ENCODE measurements at regions not wholly inside any gene's neighbourhood (a gene's known extent, or its start where the extent isn't known, plus 50 kb on each side); places are given as distances from the start of the nearest gene placed in this dataset.

GRCh38 chr6:71509191-71510005, 220.8 kb downstream of the OGFRL1 start:
- Histone ChIP-seq H3K4me3 (no peak overlapping the region), H3K4me1 (no peaks in the 10 kb centered on the region), H3K27ac (no peak overlapping the region), H3K9me3 (no peaks in the 10 kb centered on the region), H3K36me3 (replicated peaks in 1 of 2; ENCODE audit: insufficient read depth in 1 of 2, low read depth in 2 of 2) (no peaks in the 10 kb centered on the region), H3K27me3 (no peaks in the 10 kb centered on the region)
- WGBS, 2 donors: 27 to 30% methylated on average over 1 of the region's 1 CpG
- no peak for ATAC-seq
- DNase-seq: no peak
- intact Hi-C loops (cut with DNase I): loop anchor here (10.0 kb wide), 1 partner anchor 125 kb away; no protein-coding TSS in a partner anchor
- TF ChIP-seq POLR2A (IDR thresholded peaks at IDR 0.05) (no peak), CTCF (IDR thresholded peaks at IDR 0.05) (no peak)

- no peaks in the 10 kb centered on the region for H3K27me3 ChIP-seq
- no peaks in the 10 kb centered on the region for H3K4me1 ChIP-seq
- intact Hi-C loops (cut with DNase I): no loop called here
- no peaks in the 10 kb centered on the region for H3K9me3 ChIP-seq
- ATAC-seq (peak; percentile 67), DNase-seq (peak; percentile 38 to 50 (median 48))
- H3K36me3 ChIP-seq (replicated peaks in 1 of 2; ENCODE audit: insufficient read depth in 1 of 2, low read depth in 2 of 2): no peaks in the 10 kb centered on the region
- H3K27ac ChIP-seq: no peak overlapping the region
- no peak overlapping the region for H3K4me3 ChIP-seq
- 47 to 62% methylated on average over 5 of the region's 5 CpGs for WGBS, 2 donors
- TF ChIP-seq POLR2A (IDR thresholded peaks at IDR 0.05) (no peak), CTCF (IDR thresholded peaks at IDR 0.05) (peak; percentile 26 to 71 (median 57))
Observed at GRCh38 chr6:71510057-71510713, 221.6 kb downstream of the OGFRL1 start.

- Histone ChIP-seq H3K9me3 (no peaks in the 10 kb centered on the region), H3K4me1 (no peaks in the 10 kb centered on the region), H3K27ac (no peak overlapping the region), H3K27me3 (no peaks in the 10 kb centered on the region), H3K36me3 (replicated peaks in 1 of 2; ENCODE audit: insufficient read depth in 1 of 2, low read depth in 2 of 2) (no peaks in the 10 kb centered on the region), H3K4me3 (no peak overlapping the region)
- ATAC-seq (no peak), DNase-seq (no peak)
- intact Hi-C loops (cut with DNase I): no loop called here
- TF ChIP-seq POLR2A (IDR thresholded peaks at IDR 0.05): no peak
- TF ChIP-seq CTCF (IDR thresholded peaks at IDR 0.05): no peak
Observed at GRCh38 chr6:71510856-71511255, 222.2 kb downstream of the OGFRL1 start.

GRCh38 chr6:71512256-71512655, 223.6 kb downstream of the OGFRL1 start:
- Histone ChIP-seq H3K4me3 (no peak overlapping the region), H3K4me1 (no peaks in the 10 kb centered on the region), H3K9me3 (no peaks in the 10 kb centered on the region), H3K36me3 (replicated peaks in 1 of 2; ENCODE audit: insufficient read depth in 1 of 2, low read depth in 2 of 2) (no peaks in the 10 kb centered on the region), H3K27ac (no peak overlapping the region), H3K27me3 (no peaks in the 10 kb centered on the region)
- TF ChIP-seq CTCF (IDR thresholded peaks at IDR 0.05) (no peak), POLR2A (IDR thresholded peaks at IDR 0.05) (no peak)
- DNase-seq: no peak
- 46 to 53% methylated on average over 3 of the region's 3 CpGs for WGBS, 2 donors
- intact Hi-C loops (cut with DNase I): no loop called here
- ATAC-seq: no peak
